Hepatocyte (in vitro differentiated cells): ENCODE measurements at regions not wholly inside any gene's neighbourhood (a gene's known extent, or its start where the extent isn't known, plus 50 kb on each side); places are given as distances from the start of the nearest gene placed in this dataset.

Experiments used
- EZH2 ChIP-seq: fragments of 200-600 bp; sonication (generic); IDR thresholded peaks from 2 replicates; pipeline ENCODE4 v1.6.1; 2016; ENCODE audit warnings: antibody characterized with exemption, mild to moderate bottlenecking, borderline replicate concordance
- EZH2phosphoT487 ChIP-seq: fragments of 200-600 bp; sonication (generic); IDR thresholded peaks from one replicate; pipeline ENCODE4 v1.6.1; 2018; ENCODE audit warnings: antibody characterized with exemption, mild to moderate bottlenecking, low read depth, moderate library complexity; ENCODE audit not compliant: unreplicated experiment, severe bottlenecking
- TF ChIP-seq, protein P1 (sequence below): fragments of 200-600 bp; sonication (generic); IDR thresholded peaks from 2 replicates; pipeline ENCODE4 v1.5.1; 2016; ENCODE audit warnings: antibody characterized with exemption, mild to moderate bottlenecking; ENCODE audit not compliant: poor library complexity

DNA sequence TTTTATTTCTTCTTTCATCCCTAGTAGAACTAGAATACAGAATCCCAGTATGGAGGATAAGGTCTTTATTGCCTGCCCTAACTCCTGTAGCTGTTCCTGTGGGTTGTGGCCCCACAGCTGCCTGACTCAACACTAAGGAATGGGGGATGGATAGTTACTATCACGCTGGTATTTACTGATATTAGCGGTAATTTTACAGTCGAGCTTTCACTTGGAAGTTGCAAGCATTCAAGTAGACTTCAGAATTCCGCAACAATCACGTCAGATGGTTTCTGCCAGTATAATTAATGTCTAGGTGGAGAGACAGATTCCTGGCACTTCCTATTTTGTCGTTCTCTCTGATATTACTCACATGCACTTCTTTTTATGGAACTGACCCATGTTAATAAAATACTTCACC is 489.8 kb downstream of the PABPC4L start:
- TF ChIP-seq, protein P1, sequence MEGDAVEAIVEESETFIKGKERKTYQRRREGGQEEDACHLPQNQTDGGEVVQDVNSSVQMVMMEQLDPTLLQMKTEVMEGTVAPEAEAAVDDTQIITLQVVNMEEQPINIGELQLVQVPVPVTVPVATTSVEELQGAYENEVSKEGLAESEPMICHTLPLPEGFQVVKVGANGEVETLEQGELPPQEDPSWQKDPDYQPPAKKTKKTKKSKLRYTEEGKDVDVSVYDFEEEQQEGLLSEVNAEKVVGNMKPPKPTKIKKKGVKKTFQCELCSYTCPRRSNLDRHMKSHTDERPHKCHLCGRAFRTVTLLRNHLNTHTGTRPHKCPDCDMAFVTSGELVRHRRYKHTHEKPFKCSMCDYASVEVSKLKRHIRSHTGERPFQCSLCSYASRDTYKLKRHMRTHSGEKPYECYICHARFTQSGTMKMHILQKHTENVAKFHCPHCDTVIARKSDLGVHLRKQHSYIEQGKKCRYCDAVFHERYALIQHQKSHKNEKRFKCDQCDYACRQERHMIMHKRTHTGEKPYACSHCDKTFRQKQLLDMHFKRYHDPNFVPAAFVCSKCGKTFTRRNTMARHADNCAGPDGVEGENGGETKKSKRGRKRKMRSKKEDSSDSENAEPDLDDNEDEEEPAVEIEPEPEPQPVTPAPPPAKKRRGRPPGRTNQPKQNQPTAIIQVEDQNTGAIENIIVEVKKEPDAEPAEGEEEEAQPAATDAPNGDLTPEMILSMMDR: no peak
- TF ChIP-seq EZH2phosphoT487 (no peak), EZH2 (no peak)
